HG03575 (cell line): ENCODE measurements at regions not wholly inside any gene's neighbourhood (a gene's known extent, or its start where the extent isn't known, plus 50 kb on each side); places are given as distances from the start of the nearest gene placed in this dataset.

Experiments
- ATAC-seq: cut with Tn5 transposase; IDR thresholded peaks from one replicate; pipeline ENCODE4 v1.9.1; 2021; ENCODE audit not compliant: unreplicated experiment, insufficient number of reproducible peaks, low FRiP score; ENCODE audit errors: extremely low read depth

- ATAC-seq, result no peak
Measured at GRCh38 chr2:212669761-212670160, 131.2 kb upstream of the ERBB4 start.

GRCh38 chr2:212667751-212668316 is 129.2 kb upstream of the ERBB4 start:
- ATAC-seq, result no peak

- no peak for ATAC-seq
Measured at GRCh38 chr2:212665948-212666347, 127.3 kb upstream of the ERBB4 start.

- no peak for ATAC-seq
Measured at GRCh38 chr2:212659441-212659840, 120.8 kb upstream of the ERBB4 start.

GRCh38 chr2:212649646-212650045 is 111.0 kb upstream of the ERBB4 start:
- no peak for ATAC-seq

GRCh38 chr2:212646698-212647366 is 108.2 kb upstream of the ERBB4 start:
- no peak for ATAC-seq

GRCh38 chr2:212644195-212644837 is 105.7 kb upstream of the ERBB4 start:
- ATAC-seq, result no peak

GRCh38 chr2:212640428-212640827 is 101.8 kb upstream of the ERBB4 start:
- no peak for ATAC-seq

- ATAC-seq, result no peak
Measured at GRCh38 chr2:212638694-212639093, 100.1 kb upstream of the ERBB4 start.

GRCh38 chr2:212628586-212628985 is 90.0 kb upstream of the ERBB4 start:
- no peak for ATAC-seq

GRCh38 chr2:212626371-212626918 is 87.8 kb upstream of the ERBB4 start:
- no peak for ATAC-seq

- no peak for ATAC-seq
Measured at GRCh38 chr2:212619954-212620353, 81.4 kb upstream of the ERBB4 start.

GRCh38 chr2:212618636-212619035 is 80.0 kb upstream of the ERBB4 start:
- ATAC-seq, result no peak

- ATAC-seq, result no peak
Measured at GRCh38 chr2:212610872-212611425, 72.3 kb upstream of the ERBB4 start.

GRCh38 chr2:212609479-212609878 is 70.9 kb upstream of the ERBB4 start:
- no peak for ATAC-seq

- ATAC-seq, result no peak
Measured at GRCh38 chr2:212607080-212607479, 68.5 kb upstream of the ERBB4 start.

GRCh38 chr2:212606232-212606631 is 67.6 kb upstream of the ERBB4 start:
- ATAC-seq, result no peak

GRCh38 chr2:212596688-212597087 is 58.1 kb upstream of the ERBB4 start:
- no peak for ATAC-seq

- ATAC-seq, result no peak
Measured at GRCh38 chr2:212596276-212596675, 57.7 kb upstream of the ERBB4 start.
